Gastrocnemius medialis (tissue), 4 donors: ENCODE measurements at regions not wholly inside any gene's neighbourhood (a gene's known extent, or its start where the extent isn't known, plus 50 kb on each side); places are given as distances from the start of the nearest gene placed in this dataset.

ENCODE experiments used
- ATAC-seq, 2 donors: fragments of 150-250 bp; one replicate each; pipeline ENCODE4 v1.9.1; 2016
- DNase-seq, 2 donors: peaks; one replicate each; pipeline ENCODE4 v3.0.0-alpha.2; 2019
- H3K27ac ChIP-seq, 4 donors: fragments of 200-600 bp; sonication (generic); 1 replicate in 1 of 4; 2 replicates in 3 of 4; pipeline ENCODE4 v1.5.1; 2016 to 2018; ENCODE audit warnings: mild to moderate bottlenecking in 2 of 4, moderate library complexity in 1 of 4
- H3K27me3 ChIP-seq, 3 donors: fragments of 200-600 bp; sonication (generic) in 2 of 3; 1 replicate in 1 of 3; 2 replicates in 2 of 3; pipeline versions ENCODE4 v1.5.1 to v1.6.0; 2016 to 2019; ENCODE audit warnings: mild to moderate bottlenecking in 1 of 3, moderate library complexity in 1 of 3
- H3K36me3 ChIP-seq, 2 donors: fragments of 200-600 bp; sonication (generic) in 1 of 2; one replicate each; pipeline ENCODE4 v1.5.1; 2017 to 2018
- H3K4me1 ChIP-seq, 2 donors: fragments of 200-600 bp; sonication (generic) in 1 of 2; one replicate each; pipeline ENCODE4 v1.5.1; 2016 to 2017; ENCODE audit warnings: mild to moderate bottlenecking in 2 of 2
- H3K4me3 ChIP-seq, 4 donors: fragments of 200-600 bp; sonication (generic) in 3 of 4; 1 replicate in 1 of 4; 2 replicates in 3 of 4; pipeline ENCODE4 v1.5.1; 2016 to 2019; ENCODE audit warnings: mild to moderate bottlenecking in 2 of 4
- H3K9me3 ChIP-seq, 3 donors: fragments of 200-600 bp; sonication (generic) in 2 of 3; 1 replicate in 1 of 3; 2 replicates in 2 of 3; pipeline ENCODE4 v1.5.1; 2016 to 2019
- CTCF ChIP-seq, 5 experiments: fragments of 450-650 bp in 3 of 5; fragments of 200-600 bp in 2 of 5; sonication (generic) in 2 of 5; IDR thresholded peaks in 4 of 5; conservative IDR thresholded peaks in 1 of 5; 1 replicate in 4 of 5; 2 replicates in 1 of 5; pipeline ENCODE4 v1.5.1; 2016 to 2019; ENCODE audit warnings: antibody characterized with exemption in 5 of 5, mild to moderate bottlenecking in 3 of 5, moderate library complexity in 3 of 5
- POLR2A ChIP-seq, 2 donors: fragments of 450-650 bp; IDR thresholded peaks; one replicate each; pipeline ENCODE4 v1.6.1; 2017; ENCODE audit warnings: antibody characterized with exemption in 2 of 2, mild to moderate bottlenecking in 2 of 2, moderate library complexity in 2 of 2
- in situ Hi-C, 4 donors: fragments of 200-750 bp; cut with MboI; loops; one replicate each; pipeline versions ENCODE4 v1.15.0 to v1.8.0; 2017; ENCODE audit warnings: low sequenced_read_pairs in 4 of 4
- intact Hi-C: fragments of 100-400 bp; cut with DNase I; formaldehyde crosslinking; loops from one replicate; pipeline ENCODE4 v1.15.1; 2023; ENCODE audit warnings: low total_unique reads

- no peak for TF ChIP-seq POLR2A (IDR thresholded peaks at IDR 0.05)
- no peak for TF ChIP-seq CTCF (IDR thresholded peaks at IDR 0.05 in 4 of 5, conservative IDR thresholded peaks at IDR 0.05 in 1 of 5)
- Histone ChIP-seq H3K27ac (no peak overlapping the region), H3K9me3 (no peaks in the 10 kb centered on the region), H3K4me1 (peaks cover 0 to 5% of the 10 kb centered on the region in 2 donors), H3K4me3 (no peak overlapping the region), H3K27me3 (no peaks in the 10 kb centered on the region), H3K36me3 (no peaks in the 10 kb centered on the region)
- in situ Hi-C loops = no loop called here
- DNase-seq (no peak), ATAC-seq (no peak)
- intact Hi-C loops = no loop called here
Measured at GRCh38 chr5:68777135-68777534, 316.7 kb upstream of the SLC30A5 start.

DNA sequence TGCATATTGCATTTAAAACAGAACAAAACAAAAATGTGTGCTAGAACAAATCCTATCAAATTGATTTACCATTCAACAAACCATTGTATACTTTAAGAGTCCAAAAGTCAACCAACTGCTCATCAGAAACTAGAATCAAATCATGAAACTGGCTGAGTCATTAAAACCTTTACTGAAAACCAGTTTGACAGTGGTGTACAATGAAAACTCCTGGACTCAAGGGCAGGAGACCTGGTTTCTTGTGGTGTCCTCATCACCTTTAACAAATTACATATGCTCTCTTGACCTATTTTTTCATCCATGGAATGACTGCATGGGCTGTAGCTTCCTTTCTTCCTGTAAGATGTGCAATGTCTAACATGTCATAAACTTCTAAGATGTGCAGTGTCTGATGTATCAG lies 315.3 kb upstream of the SLC30A5 start:
- Histone ChIP-seq H3K4me1 (no peaks in the 10 kb centered on the region), H3K9me3 (no peaks in the 10 kb centered on the region), H3K27ac (no peak overlapping the region), H3K27me3 (no peaks in the 10 kb centered on the region), H3K4me3 (no peak overlapping the region), H3K36me3 (no peaks in the 10 kb centered on the region)
- in situ Hi-C loops (no loop called here), intact Hi-C loops (no loop called here)
- no peak for ATAC-seq
- no peak for DNase-seq
- TF ChIP-seq CTCF (IDR thresholded peaks at IDR 0.05 in 4 of 5, conservative IDR thresholded peaks at IDR 0.05 in 1 of 5) = no peak
- no peak for TF ChIP-seq POLR2A (IDR thresholded peaks at IDR 0.05)

DNA sequence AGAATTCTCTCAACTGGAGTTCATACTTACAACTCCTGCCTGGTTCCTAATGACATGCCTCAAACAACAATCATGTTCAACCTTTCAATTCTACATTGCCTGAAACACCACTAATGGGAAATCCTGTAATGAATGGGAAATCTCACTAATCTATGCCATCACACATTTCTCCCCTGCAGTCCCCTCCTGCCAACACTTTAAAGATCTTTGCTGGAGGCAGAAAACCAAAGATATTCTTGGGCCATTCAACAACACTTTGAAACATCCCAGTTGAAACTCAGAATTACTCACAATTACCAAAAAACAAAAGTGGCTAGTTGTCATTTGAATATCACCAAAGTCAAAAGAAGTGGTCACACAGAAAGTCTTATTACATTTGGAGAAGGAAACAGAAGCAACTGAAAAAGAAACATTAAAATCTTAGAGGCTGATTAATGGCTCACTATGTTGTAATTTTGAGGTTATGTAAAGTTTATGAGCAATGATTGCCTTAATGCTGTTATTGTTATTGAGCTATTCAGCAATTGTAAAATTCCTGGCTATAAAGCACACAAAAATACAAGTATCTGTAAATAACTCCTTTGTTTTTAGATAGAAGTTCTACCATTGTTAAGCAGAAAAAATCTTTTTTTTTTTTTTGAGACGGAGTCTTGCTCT lies 313.4 kb upstream of the SLC30A5 start:
- Histone ChIP-seq H3K4me3 (no peak overlapping the region), H3K27ac (no peak overlapping the region), H3K36me3 (no peaks in the 10 kb centered on the region), H3K4me1 (no peaks in the 10 kb centered on the region), H3K9me3 (no peaks in the 10 kb centered on the region), H3K27me3 (no peaks in the 10 kb centered on the region)
- TF ChIP-seq POLR2A (IDR thresholded peaks at IDR 0.05) = no peak
- no peak for TF ChIP-seq CTCF (IDR thresholded peaks at IDR 0.05 in 4 of 5, conservative IDR thresholded peaks at IDR 0.05 in 1 of 5)
- intact Hi-C loops = no loop called here
- no peak for DNase-seq
- ATAC-seq = no peak
- in situ Hi-C loops = no loop called here

- Histone ChIP-seq H3K27me3 (no peaks in the 10 kb centered on the region), H3K27ac (no peak overlapping the region), H3K4me3 (no peak overlapping the region), H3K9me3 (no peaks in the 10 kb centered on the region), H3K4me1 (peaks cover 0 to 10% of the 10 kb centered on the region in 2 donors), H3K36me3 (no peaks in the 10 kb centered on the region)
- no peak for ATAC-seq
- intact Hi-C loops = no loop called here
- no peak for DNase-seq
- TF ChIP-seq POLR2A (IDR thresholded peaks at IDR 0.05) = no peak
- in situ Hi-C loops = no loop called here
Measured at GRCh38 chr5:68793074-68793473, 300.7 kb upstream of the SLC30A5 start.

GRCh38 chr5:68793993-68794392 lies 299.8 kb upstream of the SLC30A5 start:
- in situ Hi-C loops = no loop called here
- TF ChIP-seq POLR2A (IDR thresholded peaks at IDR 0.05) (no peak), CTCF (IDR thresholded peaks at IDR 0.05 in 4 of 5, conservative IDR thresholded peaks at IDR 0.05 in 1 of 5) (no peak)
- DNase-seq = no peak
- no peak overlapping the region for H3K4me3 ChIP-seq
- no peaks in the 10 kb centered on the region for H3K36me3 ChIP-seq
- no peaks in the 10 kb centered on the region for H3K9me3 ChIP-seq
- H3K4me1 ChIP-seq = peaks cover 6 to 13% of the 10 kb centered on the region in 2 donors
- no peak overlapping the region for H3K27ac ChIP-seq
- intact Hi-C loops = no loop called here
- H3K27me3 ChIP-seq = no peaks in the 10 kb centered on the region
- no peak for ATAC-seq
